ELF-1 (cell line): ENCODE measurements at regions not wholly inside any gene's neighbourhood (a gene's known extent, or its start where the extent isn't known, plus 50 kb on each side); places are given as distances from the start of the nearest gene placed in this dataset.
"Not testable (repeated sequence)": the region's sequence is repeated elsewhere in the genome, so short reads cannot be mapped to it uniquely, and the experiment has no call there.

Experiments used
- DNase-seq: peaks from one replicate; pipeline ENCODE4 v3.0.0-alpha.2; 2016; ENCODE audit warnings: low read depth, low spot score

GRCh38 chrX:85808217-85808616 is 239.1 kb downstream of the CHM start:
- DNase-seq: no peak

DNA sequence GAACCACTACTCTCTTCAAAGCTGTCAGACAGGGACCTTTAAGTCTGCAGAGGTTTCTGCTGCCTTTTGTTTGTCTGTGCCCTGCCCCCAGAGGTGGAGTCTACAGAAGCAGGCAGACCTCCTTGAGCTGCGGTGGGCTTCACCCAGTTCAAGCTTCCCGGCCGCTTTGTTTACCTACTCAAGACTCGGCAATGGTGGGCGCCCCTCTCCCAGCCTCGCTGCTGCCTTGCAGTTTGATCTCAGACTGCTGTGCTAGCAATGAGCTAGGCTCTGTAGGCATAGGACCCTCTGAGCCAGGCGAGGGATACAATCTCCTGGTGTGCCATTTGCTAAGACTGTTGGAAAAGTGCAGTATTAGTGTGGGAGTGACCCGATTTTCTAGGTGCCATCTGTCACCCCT is 275.0 kb downstream of the CHM start:
- DNase-seq: not testable (repeated sequence)

DNA sequence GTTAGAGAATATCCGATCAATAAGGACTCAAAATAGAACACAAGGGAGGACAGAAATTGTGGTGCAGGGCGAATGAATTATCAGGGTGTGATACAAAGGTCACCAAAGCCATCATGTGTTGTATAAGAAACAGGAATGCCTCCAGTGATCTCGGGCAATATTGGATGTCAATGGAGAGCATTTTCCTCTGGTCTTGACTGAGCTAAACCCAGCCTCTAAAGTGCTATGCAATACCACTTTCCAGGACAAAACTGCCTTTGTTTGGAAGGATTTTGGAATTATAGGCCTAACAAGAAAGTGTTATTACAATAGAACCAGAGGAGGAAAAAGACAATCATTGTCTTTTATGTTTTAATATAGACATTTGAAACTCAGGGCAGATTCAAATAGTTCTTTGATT is 281.7 kb downstream of the CHM start:
- DNase-seq: no peak

- DNase-seq: not testable (repeated sequence)
Measured at GRCh38 chrX:85723025-85723424, 324.3 kb downstream of the CHM start.

DNA sequence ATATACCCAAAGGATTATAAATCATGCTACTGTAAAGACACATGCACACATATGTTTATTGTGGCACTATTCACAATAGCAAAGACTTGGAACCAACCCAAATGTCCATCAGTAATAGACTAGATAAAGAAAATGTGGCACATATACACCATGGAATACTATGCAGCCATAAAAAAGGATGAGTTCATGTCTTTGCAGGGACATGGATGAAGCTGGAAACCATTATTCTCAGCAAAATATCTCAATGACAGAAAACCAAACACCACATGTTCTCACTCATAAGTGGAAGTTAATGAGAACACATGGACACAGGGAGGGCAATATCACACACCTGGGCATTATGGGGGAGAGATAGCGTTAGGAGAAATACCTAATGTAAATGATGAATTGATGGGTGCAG is 323.8 kb upstream of the POF1B start:
- not testable (repeated sequence) for DNase-seq

DNA sequence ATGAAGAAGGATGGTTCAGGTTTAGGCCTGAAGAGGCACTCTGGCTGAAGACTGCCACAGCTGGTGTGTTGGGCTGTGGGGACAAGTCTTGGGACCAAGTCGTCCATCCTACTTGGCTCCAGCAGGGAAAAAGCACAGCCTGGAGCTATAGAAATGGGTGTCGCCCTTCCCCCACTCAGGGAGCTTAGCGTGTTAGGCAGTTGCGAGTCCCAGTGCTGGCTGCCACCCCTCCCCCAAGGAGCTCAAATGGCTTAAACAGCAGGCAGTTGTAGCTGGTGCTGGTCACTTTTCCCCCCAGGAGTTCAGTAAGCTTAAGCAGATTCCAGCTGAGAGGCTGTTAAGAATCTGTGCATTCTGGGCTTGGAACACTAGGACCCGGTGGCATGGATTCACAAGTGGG is 319.5 kb upstream of the POF1B start:
- peak; percentile 87 for DNase-seq

- no peak for DNase-seq
Measured at GRCh38 chrX:85685843-85686242, 306.4 kb upstream of the POF1B start.

GRCh38 chrX:85666471-85666870 is 287.0 kb upstream of the POF1B start:
- DNase-seq: no peak

GRCh38 chrX:85663970-85664369 is 284.5 kb upstream of the POF1B start:
- DNase-seq: not testable (repeated sequence)

DNA sequence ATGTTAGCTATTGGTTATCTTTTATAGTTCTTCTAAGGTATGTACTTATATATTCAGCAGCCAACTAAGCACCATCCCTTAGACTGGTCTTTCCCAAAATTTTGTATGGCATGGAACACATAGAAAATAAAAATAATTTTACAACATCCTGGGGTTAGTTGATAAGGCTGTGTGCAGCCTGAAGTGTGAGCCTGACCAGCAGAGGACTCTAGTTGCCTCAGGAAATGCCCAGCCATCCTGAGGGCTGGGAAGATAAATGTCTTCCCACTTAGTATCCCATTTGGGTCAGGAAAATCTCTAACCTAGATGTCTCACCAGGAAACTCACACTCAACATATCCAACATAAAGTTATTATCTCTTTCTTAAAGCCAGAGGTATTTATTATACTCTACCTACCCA is 251.4 kb upstream of the POF1B start:
- no peak for DNase-seq

DNA sequence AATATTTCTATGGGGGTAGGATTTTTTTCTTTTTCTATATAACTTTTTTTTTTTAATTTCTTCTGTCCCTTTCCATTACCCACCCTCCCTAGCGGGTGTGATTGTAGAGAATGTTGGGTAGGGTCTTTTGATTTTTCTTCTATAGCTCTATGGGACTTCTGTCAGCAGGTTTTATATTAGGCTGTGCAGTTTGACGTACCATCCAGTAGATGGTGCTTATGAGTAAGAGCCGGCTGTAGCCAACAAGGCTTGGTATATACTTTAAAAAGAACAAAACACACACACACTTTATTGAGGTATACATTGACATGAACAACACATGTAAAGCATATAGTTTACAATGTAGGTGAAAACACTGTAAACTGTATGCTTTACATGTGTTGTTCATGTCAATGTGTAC is 247.9 kb upstream of the POF1B start:
- no peak for DNase-seq

GRCh38 chrX:85622635-85623034 is 243.2 kb upstream of the POF1B start:
- DNase-seq: peak; percentile 51

- DNase-seq: no peak
Measured at GRCh38 chrX:85620466-85620865, 241.0 kb upstream of the POF1B start.

DNA sequence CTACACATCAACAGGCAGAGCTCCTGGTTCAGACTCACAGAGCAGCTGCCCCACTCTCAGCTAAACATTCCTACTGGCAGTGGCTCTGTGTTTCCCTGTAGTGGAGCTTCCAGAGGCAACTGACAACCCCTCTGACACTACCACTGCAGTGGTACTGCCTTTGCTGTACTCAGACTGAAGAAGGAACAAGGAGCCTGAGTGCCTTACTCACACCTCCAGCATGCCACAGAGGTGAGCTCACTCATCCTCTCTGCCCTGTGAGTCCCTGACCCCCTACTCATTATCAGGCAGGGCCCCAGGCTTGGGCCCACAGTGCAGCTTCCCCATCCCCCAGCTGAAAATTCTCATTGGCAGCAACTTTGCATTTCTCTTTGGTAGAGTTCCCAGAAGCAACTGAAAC is 240.5 kb upstream of the POF1B start:
- peak; percentile 84 for DNase-seq

DNA sequence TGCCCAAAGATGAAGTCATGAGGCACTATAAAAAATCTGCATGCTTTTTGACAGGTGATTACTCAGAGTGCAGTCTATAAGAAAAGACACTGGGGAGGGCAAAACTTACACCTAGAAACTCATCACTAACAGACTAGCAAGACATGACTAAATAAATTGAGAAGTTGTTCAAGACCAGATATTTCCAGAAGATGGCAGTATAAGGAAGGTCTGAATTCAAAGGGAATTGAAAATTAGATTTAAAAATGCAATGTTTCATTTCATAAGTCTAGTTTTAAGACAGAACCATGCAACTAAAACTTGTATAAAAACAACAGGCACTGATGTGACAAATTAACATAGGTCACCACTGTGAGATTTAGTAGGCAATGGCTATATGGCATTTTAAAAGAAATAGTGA is 232.5 kb upstream of the POF1B start:
- DNase-seq: no peak

DNA sequence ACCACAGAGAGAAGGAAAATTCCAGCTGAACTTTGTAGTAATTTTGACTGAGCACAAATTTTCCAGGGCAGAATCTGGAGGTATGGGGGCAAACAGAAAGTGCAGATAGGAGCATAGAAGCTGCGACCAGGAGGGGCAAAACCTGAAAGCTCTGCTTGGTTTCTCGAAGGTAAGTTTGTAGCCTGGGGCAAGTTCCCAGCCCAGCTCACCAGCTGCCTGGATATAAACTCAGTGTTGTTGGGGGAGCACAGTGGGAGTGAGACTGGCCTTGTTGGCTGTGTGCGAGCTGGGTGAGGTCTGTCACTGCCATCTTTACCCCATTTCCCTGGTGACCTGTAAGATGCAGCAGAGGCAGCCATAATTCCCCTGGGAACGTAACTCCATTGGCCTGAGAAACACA is 213.5 kb upstream of the POF1B start:
- DNase-seq: peak; percentile 68

DNA sequence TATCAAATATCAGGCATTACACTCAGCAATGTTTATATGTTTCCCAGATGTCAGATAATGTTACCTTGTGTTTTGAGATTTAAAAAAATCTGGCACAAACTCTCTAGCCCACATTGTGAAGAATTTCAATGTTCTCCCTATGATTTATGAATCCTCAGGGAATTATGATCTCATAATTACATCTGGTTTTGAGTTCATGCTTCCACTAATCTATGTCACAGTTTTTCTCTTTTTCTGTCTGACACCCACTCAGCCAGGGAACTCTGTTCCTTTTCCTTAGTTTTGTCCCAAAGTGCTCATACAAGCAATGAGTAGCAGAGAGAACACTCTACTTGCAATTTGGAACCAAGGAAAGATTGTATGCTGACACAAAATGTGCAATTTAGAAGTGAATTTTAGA is 212.1 kb upstream of the POF1B start:
- no peak for DNase-seq

GRCh38 chrX:85590638-85591037 is 211.2 kb upstream of the POF1B start:
- peak; percentile 85 for DNase-seq

GRCh38 chrX:85573801-85574200 is 194.3 kb upstream of the POF1B start:
- no peak for DNase-seq

- DNase-seq: no peak
Measured at GRCh38 chrX:85570496-85570895, 191.0 kb upstream of the POF1B start.

DNA sequence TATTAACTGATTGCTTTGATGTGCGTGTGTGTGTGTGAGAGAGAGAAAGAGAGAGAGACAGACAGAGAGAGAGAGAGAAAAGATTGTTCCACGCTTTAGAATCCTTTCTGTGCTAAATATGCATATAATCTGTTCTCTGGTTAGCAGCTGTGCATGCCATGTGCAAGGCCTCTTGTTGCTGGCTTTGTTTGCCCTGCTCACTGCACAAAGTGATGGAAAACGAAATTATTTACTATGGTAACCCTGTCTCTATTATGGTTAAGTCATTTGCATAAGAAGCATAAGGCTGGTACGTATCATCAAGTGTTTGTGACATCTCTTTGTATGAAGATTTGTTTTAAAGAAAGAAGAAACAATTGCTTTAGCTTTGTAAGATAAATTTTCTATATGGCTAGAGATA is 190.2 kb upstream of the POF1B start:
- no peak for DNase-seq

DNA sequence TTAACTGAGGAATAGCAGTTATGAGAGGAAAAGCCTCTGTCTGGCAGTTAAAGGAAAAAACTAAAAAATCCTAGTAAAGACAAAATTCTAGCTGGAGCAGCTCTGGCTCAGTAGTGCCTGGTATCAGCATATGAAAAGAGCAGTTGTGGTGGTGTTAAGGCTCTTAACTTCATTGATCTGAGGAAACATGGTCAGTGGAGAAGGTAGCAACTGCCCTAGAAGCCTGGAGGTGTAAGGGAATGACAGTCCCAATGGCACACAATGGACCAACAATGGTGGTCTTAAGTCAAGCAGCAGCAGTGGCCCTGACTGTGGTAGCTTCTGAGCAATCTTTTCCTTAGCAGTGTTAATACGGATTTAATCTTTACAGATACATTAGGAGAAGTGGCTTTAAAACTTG is 189.6 kb upstream of the POF1B start:
- peak; percentile 15 for DNase-seq

DNA sequence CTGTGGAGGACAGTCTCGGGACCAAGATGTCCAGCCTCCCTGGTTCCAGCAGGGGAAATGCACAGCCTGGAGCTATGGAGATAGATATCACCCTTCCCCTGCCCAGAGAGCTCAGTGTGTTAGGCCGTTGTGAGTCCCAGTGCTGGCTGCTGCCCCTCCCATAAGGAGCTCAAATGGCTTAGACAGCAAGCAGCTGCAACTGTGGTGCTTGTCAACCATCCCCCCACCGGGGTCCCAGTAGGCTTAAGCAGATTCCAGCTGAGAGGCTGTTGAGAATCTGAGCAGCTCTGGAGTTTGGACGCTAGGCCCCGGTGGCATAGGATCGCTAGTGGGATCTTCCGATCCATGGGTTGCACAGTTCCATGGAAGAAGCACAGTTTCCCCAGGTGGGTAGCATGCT is 181.8 kb upstream of the POF1B start:
- peak; percentile 62 for DNase-seq

- DNase-seq: no peak
Measured at GRCh38 chrX:85544609-85545008, 165.1 kb upstream of the POF1B start.

DNA sequence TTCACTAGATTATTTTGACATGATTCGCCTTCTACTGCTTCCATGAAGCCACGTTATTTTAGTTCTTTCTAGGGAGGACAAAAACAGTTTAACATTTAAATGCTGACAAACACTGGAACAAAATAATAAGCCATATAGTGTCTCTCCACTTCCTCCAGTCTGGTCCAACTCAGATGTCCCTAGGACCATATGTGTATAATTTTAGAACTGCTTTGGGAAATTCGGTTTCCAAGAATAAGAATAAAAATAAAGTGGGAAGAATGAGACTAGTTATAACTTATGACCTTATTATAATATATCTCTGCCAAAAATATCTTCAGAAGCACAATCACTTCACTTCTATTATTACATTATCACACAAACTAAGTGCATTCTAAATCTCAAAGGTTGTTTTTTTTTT is 164.4 kb upstream of the POF1B start:
- no peak for DNase-seq
